ENCODE measurements at regions not wholly inside any gene's neighbourhood (a gene's known extent, or its start where the extent isn't known, plus 50 kb on each side); places are given as distances from the start of the nearest gene placed in this dataset.

- Histone ChIP-seq H3K14ac (ENCODE audit: insufficient read length) (no peak overlapping the region), H3K4ac (replicated peaks; ENCODE audit: insufficient read length, low read depth, low read length) (no peak overlapping the region), H3K9ac (replicated peaks in 1 of 4; ENCODE audit: extremely low read depth in 1 of 4, low read depth in 3 of 4, low read length in 3 of 4) (no peak overlapping the region), H2AFZ (ENCODE audit: low read length) (peak overlapping the region; percentile 62; the same call in 1 of the 2 replicates), H3K36me3 (ENCODE audit: control insufficient read depth in 2 of 4, insufficient read depth in 4 of 4, low read length in 3 of 4) (no peaks in the 10 kb centered on the region), H3K79me1 (ENCODE audit: low read depth, low read length) (no peaks in the 10 kb centered on the region), H3K27ac (ENCODE audit: low read depth, low read length) (no peak overlapping the region), H2BK20ac (ENCODE audit: low read length) (no peak overlapping the region), H2AK5ac (ENCODE audit: low read depth, low read length) (no peak overlapping the region), H4K20me1 (replicated peaks in 1 of 2; ENCODE audit: control insufficient read depth in 1 of 2, insufficient read depth in 2 of 2, low read length in 2 of 2) (no peaks in the 10 kb centered on the region), H3K4me2 (ENCODE audit: insufficient read depth in 1 of 2, low read depth in 2 of 2, low read length in 2 of 2) (no peak overlapping the region), H2BK5ac (ENCODE audit: low read depth, low read length) (no peak overlapping the region), H3K56ac (replicated peaks; ENCODE audit: insufficient read length, low read depth, low read length) (no peak overlapping the region), H3K4me1 (replicated peaks in 1 of 4; ENCODE audit: control insufficient read depth in 3 of 4, insufficient read depth in 4 of 4, low read length in 3 of 4) (no peaks in the 10 kb centered on the region), H4K91ac (replicated peaks; ENCODE audit: insufficient read length, low read length) (no peak overlapping the region), H2BK15ac (ENCODE audit: low read length) (no peak overlapping the region), H3K9me3 (ENCODE audit: insufficient read depth in 2 of 2, low read depth in 1 of 2, low read length in 1 of 2) (no peaks in the 10 kb centered on the region), H4K8ac (ENCODE audit: extremely low read depth, insufficient read depth, low read length) (no peak overlapping the region), H3K23me2 (ENCODE audit: low read depth, low read length) (no peaks in the 10 kb centered on the region), H3K27me3 (replicated peaks in 1 of 4; ENCODE audit: control insufficient read depth in 3 of 4, extremely low read depth in 1 of 4, insufficient read depth in 3 of 4, low read length in 3 of 4) (no peaks in the 10 kb centered on the region), H3K18ac (ENCODE audit: extremely low read depth, low read length) (no peak overlapping the region), H2BK12ac (ENCODE audit: low read depth, low read length) (no peak overlapping the region), H4K5ac (ENCODE audit: insufficient read length, low read depth, low read length) (no peak overlapping the region), H2BK120ac (replicated peaks; ENCODE audit: low read depth, low read length) (no peak overlapping the region), H3K23ac (ENCODE audit: insufficient read length) (no peak overlapping the region), H3K79me2 (ENCODE audit: control insufficient read depth in 1 of 2, insufficient read depth in 2 of 2, low read length in 2 of 2) (no peaks in the 10 kb centered on the region), H3K4me3 (ENCODE audit: extremely low read depth in 1 of 4, insufficient read depth in 2 of 4, low read depth in 3 of 4, low read length in 4 of 4) (no peak overlapping the region)
- ChIA-PET POLR2A (ENCODE audit: partially characterized antibody) (no interaction called here), CTCF (ENCODE audit: partially characterized antibody) (no interaction called here)
- TF ChIP-seq RAD21 (IDR thresholded peaks at IDR 0.05 in 1 of 2, conservative IDR thresholded peaks at IDR 0.05 in 1 of 2; ENCODE audit: low read depth in 2 of 2, low read length in 2 of 2), result no peak
- TF ChIP-seq SRF (IDR thresholded peaks at IDR 0.05; ENCODE audit: low read depth, low read length), result no peak
- TF ChIP-seq CBX8 (IDR thresholded peaks at IDR 0.05; ENCODE audit: borderline replicate concordance, low read depth, low read length), result no peak
- no peak for TF ChIP-seq SAP30 (IDR thresholded peaks at IDR 0.05; ENCODE audit: insufficient read depth, insufficient replicate concordance, low read length)
- TF ChIP-seq FOSL1 (IDR thresholded peaks at IDR 0.05; ENCODE audit: insufficient read depth, low read depth, low read length), result no peak
- no peak for TF ChIP-seq CTCF (IDR thresholded peaks at IDR 0.05; ENCODE audit: control extremely low read depth in 1 of 3, insufficient read depth in 1 of 3, low read depth in 1 of 3, low read length in 3 of 3)
- no peak for TF ChIP-seq JUND (IDR thresholded peaks at IDR 0.05; ENCODE audit: low read length)
- no peak for TF ChIP-seq GABPA (IDR thresholded peaks at IDR 0.05; ENCODE audit: borderline replicate concordance, insufficient read depth, low read length)
- no peak for TF ChIP-seq PHF8 (conservative IDR thresholded peaks at IDR 0.05; ENCODE audit: low read depth, low read length)
- FAIRE-seq, result no peak
- DNase-seq (ENCODE audit: low read depth in 1 of 2, low spot score in 2 of 2), result no peak
- WGBS, 2 experiments (ENCODE audit: extremely low coverage in 1 of 2, insufficient coverage in 1 of 2, insufficient read length in 1 of 2, insufficient replicate concordance in 2 of 2, low coverage in 1 of 2, low lambda C conversion rate in 2 of 2, missing lambda C conversion rate in 1 of 2), result 93% methylated on average over 5 of the region's 5 CpGs; no CpG with 5 or more reads in 1 of the 2 experiments
Observed at GRCh38 chr5:3357291-3357690, 238.3 kb upstream of the IRX1 start.
